ENCODE measurements at regions not wholly inside any gene's neighbourhood (a gene's known extent, or its start where the extent isn't known, plus 50 kb on each side); places are given as distances from the start of the nearest gene placed in this dataset.

DNA sequence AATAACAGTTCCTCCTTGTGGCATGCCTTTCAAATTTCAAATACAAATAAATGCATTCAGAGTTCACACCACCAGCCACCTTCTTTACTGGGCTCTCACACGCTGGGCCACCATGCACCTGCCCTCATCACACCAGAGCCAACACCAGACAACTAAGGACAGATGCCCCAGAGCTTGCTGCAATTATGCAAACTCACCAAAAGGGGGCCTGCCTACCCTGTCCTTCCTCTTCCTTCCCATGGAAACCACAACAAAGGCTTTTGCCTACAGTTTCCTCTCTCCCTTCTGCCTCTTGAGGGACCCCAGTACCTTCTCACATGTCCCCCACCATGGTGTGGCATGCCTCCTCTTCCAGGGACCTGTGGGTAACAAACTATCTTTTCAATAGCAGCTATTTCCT, 1333.9 kb upstream of the TENM3 start:
- no peak for DNase-seq

DNA sequence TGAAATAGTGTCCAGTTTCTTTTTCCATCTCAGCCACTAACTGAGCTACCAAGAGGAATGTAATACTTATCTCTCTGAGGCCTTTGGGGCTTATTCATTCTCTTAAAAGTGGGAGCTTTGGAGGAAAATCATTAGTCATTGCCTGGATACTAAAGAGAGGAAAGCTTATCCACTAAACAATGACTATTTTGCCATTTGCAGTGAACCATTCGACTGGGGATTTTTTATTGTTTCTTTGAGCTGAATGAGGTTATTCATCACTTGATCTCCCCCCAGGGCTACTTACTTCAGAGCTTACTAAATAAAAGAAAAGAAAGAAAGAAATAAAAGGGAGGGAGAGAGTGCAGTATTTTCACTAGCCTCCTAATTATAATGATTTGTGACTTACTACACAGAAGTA, 1329.5 kb upstream of the TENM3 start:
- no peak for DNase-seq

- DNase-seq: no peak
Observed at GRCh38 chr4:180923486-180923885, 1319.7 kb upstream of the TENM3 start.

GRCh38 chr4:180925805-180926204, 1317.4 kb upstream of the TENM3 start:
- no peak for DNase-seq

DNA sequence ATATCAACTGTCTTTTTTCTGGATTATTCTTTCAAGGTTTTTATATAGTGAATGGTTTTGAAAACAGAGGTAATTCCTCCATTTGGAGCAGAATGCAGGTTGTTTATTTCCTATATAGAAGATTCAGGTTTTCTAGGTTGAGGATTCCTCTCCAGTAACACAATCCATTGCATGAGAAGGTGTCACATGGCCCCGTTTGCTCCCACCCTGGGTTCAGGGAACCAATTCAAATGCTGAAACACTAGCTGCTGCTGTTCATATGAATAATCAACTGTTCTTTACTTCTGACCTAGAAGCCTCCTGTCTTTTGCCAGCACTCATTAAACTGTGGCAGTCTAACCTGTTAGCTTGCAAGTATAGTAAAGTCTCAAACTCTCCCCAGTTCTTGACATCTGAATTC, 1316.9 kb upstream of the TENM3 start:
- no peak for DNase-seq

DNA sequence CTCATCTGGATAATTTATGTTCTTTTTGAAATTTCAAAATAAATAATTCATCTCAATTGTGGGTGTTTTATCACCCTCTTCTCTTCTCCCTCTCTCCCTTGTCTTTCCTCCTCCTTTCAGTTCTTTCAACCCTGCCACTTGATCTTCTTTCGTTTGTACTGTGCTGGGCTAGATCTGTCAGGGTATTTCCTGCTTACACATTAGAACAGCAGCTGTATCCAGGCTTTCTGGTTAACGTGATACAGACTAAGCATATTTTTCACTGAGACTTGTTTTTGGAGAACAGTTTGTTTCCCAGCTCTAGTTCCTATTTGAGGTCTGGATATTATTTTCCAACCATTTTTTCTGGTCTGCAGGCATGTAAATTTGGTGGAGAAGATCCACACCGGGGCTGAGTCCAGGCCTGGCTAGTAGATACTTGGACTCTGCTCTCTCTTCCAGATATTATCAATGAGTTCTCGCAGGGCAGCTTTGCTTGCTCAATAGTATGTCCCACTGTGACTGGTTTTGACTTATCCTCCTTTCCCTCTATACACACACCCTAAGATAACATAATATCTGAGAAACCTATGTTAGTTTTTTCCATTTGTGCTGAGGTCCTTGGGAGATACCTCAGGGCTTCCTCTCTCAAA, 1310.7 kb upstream of the TENM3 start:
- DNase-seq: no peak

- no peak for DNase-seq
Observed at GRCh38 chr4:180937083-180937482, 1306.1 kb upstream of the TENM3 start.

GRCh38 chr4:180940680-180941079, 1302.5 kb upstream of the TENM3 start:
- no peak for DNase-seq

DNA sequence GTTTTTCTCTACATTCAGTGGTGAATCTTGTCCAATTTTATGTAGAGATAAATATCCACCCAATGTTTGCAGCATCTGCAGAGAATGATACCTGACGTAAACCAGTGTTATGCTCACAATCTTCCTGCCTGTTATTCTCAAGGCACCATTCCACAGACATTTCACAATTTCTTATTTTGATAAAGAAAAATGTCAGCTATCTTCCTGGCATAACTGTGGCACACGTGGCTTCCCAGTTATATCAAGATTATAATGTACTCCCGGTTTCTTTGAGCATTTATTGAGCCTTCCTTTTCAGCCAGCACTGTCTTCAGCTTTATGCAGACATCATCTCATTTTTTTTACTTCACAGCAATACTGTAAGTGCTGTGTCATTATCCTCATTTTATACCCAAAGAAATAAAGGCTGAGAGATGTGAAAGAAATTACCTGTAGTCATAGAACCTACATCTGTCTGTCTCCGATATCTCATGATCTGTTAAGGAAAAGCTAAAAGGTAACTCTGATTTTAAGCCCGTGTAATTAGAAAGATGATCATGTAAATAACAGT, 1300.8 kb upstream of the TENM3 start:
- no peak for DNase-seq

GRCh38 chr4:180946188-180946587, 1297.0 kb upstream of the TENM3 start:
- DNase-seq: no peak

GRCh38 chr4:180947425-180947824, 1295.8 kb upstream of the TENM3 start:
- DNase-seq: no peak

DNA sequence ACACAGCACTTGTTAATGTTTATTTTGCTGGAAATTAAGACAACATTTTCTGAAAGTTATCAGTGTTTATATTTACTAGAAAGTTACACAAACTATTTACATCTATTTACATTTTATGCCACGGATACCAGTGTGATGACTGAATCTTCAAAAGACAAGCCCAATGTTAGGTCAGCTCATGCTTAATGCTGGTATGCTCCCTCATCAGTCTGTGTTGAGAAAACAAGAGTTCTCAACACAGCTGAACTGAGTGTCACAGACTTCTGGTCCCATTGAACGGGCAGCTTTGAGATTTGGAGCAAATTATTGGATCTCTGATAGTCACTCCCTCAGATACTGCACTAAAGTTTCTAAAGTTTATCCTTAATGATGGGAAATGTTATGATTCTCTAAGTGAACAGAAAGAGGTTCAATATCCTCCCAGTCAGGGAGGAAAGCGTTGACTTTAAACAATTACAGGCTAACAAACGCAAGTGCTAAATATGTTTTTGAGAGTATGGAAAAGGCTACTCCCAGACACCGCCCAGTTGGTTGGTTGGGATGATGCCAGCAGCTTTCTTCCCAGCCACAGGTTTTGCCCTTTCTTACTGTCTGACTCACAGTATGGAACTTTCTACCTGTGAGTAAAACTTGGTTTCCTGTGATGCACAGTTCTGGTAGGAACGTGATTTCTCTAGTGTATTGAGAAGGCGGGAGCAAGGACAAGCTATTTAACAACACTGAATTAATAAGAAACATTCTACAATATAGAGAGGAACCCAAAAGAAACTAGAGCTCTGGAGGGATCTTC, 1293.6 kb upstream of the TENM3 start:
- DNase-seq: no peak

DNA sequence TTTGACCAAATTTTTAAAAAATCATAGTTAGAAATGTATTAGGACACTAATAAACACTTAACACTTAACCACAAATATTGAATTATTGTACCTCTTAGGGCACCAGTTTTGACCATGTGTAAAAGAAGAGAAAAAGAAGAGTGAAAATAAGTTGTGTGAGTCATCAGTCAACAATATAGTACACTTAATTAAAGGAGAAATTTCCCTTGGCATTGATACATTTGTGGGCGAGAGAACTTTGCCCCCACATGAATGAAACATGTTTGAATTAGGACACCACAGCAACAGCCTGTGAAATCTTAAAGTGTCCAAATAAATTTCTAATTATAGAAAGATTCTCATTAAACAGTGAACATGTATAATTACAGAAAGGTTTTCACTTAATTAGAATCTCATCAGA, 1292.8 kb upstream of the TENM3 start:
- DNase-seq: no peak

DNA sequence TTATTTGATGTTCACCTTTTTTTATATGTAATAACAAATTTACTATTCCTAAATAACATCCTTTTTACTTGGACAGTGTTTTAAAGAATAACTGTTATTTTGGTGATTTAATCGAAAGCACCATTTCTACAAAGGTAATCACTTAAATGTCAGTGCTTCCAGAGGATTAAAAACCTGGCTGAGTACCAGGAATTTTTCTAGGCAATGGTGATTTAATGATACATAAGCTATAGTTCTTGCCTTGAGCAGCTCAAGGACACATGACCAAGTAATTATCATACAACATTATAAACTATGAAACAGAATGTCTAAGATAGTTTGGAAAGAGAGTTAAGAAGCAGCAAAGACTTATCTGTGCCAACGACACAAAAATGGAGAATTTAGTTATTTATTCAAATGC, 1291.9 kb upstream of the TENM3 start:
- no peak for DNase-seq

- no peak for DNase-seq
Observed at GRCh38 chr4:180953572-180953971, 1289.6 kb upstream of the TENM3 start.

DNA sequence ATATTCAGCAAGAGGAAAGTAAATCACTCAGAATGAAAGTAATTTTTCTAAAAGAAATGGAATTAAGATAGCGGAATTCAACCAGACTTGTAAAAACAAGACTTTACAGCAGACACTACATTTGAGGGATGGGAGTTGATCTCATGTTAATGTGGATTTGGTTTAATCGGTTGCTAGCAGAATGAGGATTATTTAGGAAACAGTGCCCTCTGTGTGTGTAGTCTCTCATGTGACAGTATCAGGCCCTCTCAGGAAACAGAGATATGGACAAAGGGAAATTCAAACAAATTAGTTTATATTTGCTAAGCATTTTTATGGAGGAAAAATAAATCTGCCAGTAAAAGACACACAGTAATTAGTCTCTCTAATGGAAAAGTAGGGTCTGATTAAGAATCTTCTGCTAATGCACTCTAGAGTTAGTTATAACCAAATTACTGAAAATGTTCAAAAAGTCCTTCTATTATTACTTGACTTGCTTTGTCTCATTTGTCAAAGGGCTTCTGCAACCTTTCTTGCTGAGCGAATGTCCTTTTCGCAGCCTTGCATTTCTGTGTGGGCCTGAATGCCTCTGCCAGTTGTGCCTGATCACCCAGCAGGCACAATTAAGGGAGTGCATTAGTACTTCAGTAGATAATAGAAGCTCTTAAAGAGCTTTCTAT, 1282.3 kb upstream of the TENM3 start:
- no peak for DNase-seq

DNA sequence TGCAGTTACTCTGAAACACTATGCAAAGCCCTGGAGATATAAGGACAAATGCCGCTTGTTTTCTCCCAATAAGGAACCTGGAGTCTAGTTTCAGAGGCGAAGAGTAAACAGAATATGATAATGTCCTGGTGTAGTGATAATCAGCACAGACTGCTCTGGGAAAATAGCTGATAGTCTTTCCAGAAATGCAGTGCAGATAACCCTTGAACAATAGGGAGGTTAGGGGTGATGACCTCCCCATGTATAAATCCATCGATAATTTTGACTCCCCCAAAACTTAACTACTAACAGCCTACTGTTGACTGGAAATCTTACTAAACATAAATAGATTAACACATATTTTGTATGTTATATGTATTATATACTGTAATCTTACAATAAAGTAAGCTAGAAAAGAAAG, 1280.9 kb upstream of the TENM3 start:
- DNase-seq: no peak

DNA sequence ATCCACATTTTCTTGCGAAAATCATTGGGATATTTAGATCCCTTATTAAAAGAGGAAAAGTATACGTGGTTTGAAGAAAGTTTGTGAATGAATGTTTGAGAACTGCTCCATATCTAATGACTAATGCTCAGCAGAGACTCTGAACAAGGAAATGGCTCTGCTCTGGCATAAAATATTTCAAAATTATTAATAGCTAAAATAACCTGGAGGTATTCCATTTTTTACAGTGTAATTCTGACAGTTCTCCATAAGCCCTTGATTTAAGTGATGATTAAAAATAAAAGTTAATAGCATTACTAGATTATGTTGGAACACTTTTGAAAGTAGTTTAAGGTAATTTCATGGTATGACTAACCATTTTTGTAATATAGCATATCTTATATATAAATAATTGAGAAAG, 1276.9 kb upstream of the TENM3 start:
- DNase-seq: no peak

- DNase-seq: no peak
Observed at GRCh38 chr4:180967936-180968335, 1275.3 kb upstream of the TENM3 start.

GRCh38 chr4:180973894-180974293, 1269.3 kb upstream of the TENM3 start:
- DNase-seq: no peak

DNA sequence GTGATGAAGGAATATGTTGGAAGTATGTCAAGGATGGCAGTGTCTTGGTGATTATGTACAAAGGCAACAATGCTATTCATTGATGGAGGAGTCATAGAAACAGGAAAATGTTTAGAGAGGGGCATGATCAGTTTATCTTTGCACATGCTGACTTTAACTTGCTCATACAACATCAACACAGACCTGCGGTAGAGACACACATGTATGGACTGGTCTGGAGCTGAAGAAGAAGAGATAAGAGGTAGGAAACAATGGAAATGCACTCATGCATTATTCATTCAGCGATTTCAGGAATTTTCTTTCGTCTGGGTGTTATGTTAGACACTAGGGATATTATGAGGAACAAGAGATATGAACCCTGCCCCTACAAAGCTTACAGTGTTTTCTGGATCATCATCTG, 1252.3 kb upstream of the TENM3 start:
- no peak for DNase-seq

DNA sequence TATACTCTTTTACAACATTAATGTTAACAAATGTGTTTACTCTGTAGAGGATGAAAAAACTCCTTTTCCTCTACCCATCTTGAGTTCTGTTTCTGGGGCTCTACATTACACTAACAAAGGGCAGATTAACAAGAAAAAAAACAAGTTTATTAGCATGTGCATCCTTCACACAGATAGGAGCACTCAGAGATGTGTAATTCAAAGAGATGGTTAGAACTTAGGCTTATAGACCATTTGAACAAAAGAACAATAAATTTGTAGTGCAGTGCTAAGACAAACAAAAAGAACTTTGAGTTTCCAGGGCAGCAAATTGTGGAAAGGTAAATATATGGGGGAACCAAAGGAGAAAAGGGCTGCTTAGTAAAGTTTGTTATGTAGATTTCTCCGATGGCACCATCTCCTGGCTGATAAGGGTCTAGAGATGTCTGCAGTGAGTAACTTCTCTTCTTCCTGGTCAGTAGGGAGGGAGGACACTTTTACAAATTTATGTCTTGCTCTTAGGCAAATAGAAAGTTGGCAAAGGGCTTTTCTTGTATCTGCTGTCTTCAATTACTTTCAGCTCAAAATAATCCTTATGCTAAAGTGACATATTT, 1249.9 kb upstream of the TENM3 start:
- DNase-seq: no peak

DNA sequence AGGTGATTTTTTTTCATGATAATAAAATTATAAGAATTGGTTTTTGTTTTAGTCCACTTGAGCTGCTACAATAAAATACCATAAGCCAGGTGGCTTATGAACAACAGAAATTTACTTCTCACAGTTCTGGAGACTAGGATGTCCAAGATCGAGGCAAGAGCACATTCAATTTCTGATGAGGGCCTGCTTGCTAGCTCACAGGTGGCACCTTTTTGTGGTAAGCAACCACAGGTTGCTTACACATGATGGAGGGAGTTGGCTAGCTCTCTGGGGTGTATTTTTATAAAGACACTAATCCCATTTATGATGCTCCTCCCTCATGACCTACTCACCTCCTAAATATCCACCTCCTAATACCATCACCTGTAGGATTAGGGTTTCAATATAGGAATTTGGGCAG, 1248.5 kb upstream of the TENM3 start:
- no peak for DNase-seq

GRCh38 chr4:180999217-180999616, 1244.0 kb upstream of the TENM3 start:
- DNase-seq: no peak

Measured in NCI-H1436 treated with DMSO at 0.1 percent for 48 hours (cell line).